Progenitor cell of endocrine pancreas (in vitro differentiated cells): ENCODE measurements at regions not wholly inside any gene's neighbourhood (a gene's known extent, or its start where the extent isn't known, plus 50 kb on each side); places are given as distances from the start of the nearest gene placed in this dataset.

Experiments used
- DNase-seq: peaks from one replicate; pipeline ENCODE4 v3.0.0; 2021; ENCODE audit warnings: low spot score; ENCODE audit not compliant: unreplicated experiment
- H3K27ac Mint-ChIP-seq: 2 replicates; pipeline ENCODE4 v1.8.0; 2021; ENCODE audit warnings: mild to moderate bottlenecking, moderate library complexity, mixed read lengths
- H3K27me3 Mint-ChIP-seq: 2 replicates; pipeline ENCODE4 v1.8.0; 2021; ENCODE audit warnings: mixed read lengths
- H3K36me3 Mint-ChIP-seq: 2 replicates; pipeline ENCODE4 v1.8.0; 2022; ENCODE audit warnings: mixed read lengths; ENCODE audit not compliant: insufficient read depth
- H3K4me1 Mint-ChIP-seq: 2 replicates; pipeline ENCODE4 v1.8.0; 2021; ENCODE audit warnings: low read depth, mixed read lengths
- H3K4me3 Mint-ChIP-seq: 2 replicates; pipeline ENCODE4 v1.8.0; 2021; ENCODE audit warnings: low read depth, mild to moderate bottlenecking, moderate library complexity, mixed read lengths
- H3K9me3 Mint-ChIP-seq: 2 replicates; pipeline ENCODE4 v1.8.0; 2021; ENCODE audit warnings: low read depth, mixed read lengths
- CTCF ChIP-seq: fragments of 200-600 bp; sonication (generic); IDR thresholded peaks from one replicate; pipeline ENCODE4 v1.5.0; 2021; ENCODE audit warnings: antibody characterized with exemption, mild to moderate bottlenecking; ENCODE audit not compliant: unreplicated experiment

GRCh38 chrX:8244301-8244700, 73.2 kb upstream of the VCX2 start:
- Mint-ChIP-seq H3K4me1 (no peaks in the 10 kb centered on the region), H3K36me3 (no peaks in the 10 kb centered on the region), H3K27ac (no peak overlapping the region), H3K27me3 (peaks cover 4% of the 10 kb centered on the region), H3K4me3 (no peak overlapping the region), H3K9me3 (no peaks in the 10 kb centered on the region)
- DNase-seq: no peak
- no peak for TF ChIP-seq CTCF

- Mint-ChIP-seq H3K9me3 (no peaks in the 10 kb centered on the region), H3K4me1 (no peaks in the 10 kb centered on the region), H3K27me3 (peaks cover 4% of the 10 kb centered on the region), H3K4me3 (no peak overlapping the region), H3K36me3 (no peaks in the 10 kb centered on the region), H3K27ac (no peak overlapping the region)
- DNase-seq: no peak
- no peak for TF ChIP-seq CTCF
These were observed 74.3 kb upstream of the VCX2 start for GRCh38 chrX:8245411-8245810.

GRCh38 chrX:8253096-8253495, 82.0 kb upstream of the VCX2 start:
- Mint-ChIP-seq H3K27ac (no peak overlapping the region), H3K4me1 (peaks cover 1% of the 10 kb centered on the region), H3K36me3 (no peaks in the 10 kb centered on the region), H3K27me3 (peaks cover 5% of the 10 kb centered on the region), H3K9me3 (no peaks in the 10 kb centered on the region), H3K4me3 (no peak overlapping the region)
- no peak for TF ChIP-seq CTCF
- DNase-seq: no peak

- Mint-ChIP-seq H3K4me1 (peaks cover 1% of the 10 kb centered on the region), H3K27me3 (peaks cover 5% of the 10 kb centered on the region), H3K36me3 (no peaks in the 10 kb centered on the region), H3K27ac (no peak overlapping the region), H3K9me3 (no peaks in the 10 kb centered on the region), H3K4me3 (no peak overlapping the region)
- no peak for TF ChIP-seq CTCF
- no peak for DNase-seq
These were observed 83.3 kb upstream of the VCX2 start for GRCh38 chrX:8254401-8254800.

GRCh38 chrX:8272821-8273220, 101.8 kb upstream of the VCX2 start:
- no peak for DNase-seq
- peaks cover 9% of the 10 kb centered on the region for H3K9me3 Mint-ChIP-seq

More at GRCh38 chrX:8272821-8273220, 101.8 kb upstream of the VCX2 start:
- H3K4me1 Mint-ChIP-seq: no peaks in the 10 kb centered on the region
- no peak overlapping the region for H3K4me3 Mint-ChIP-seq
- H3K36me3 Mint-ChIP-seq: no peaks in the 10 kb centered on the region
- no peak overlapping the region for H3K27ac Mint-ChIP-seq
- no peaks in the 10 kb centered on the region for H3K27me3 Mint-ChIP-seq
- no peak for TF ChIP-seq CTCF
